Upper lobe of left lung (tissue), 6 donors: ENCODE measurements at regions not wholly inside any gene's neighbourhood (a gene's known extent, or its start where the extent isn't known, plus 50 kb on each side); places are given as distances from the start of the nearest gene placed in this dataset.

Experiments
- ATAC-seq, 2 donors: fragments of 200-7000 bp; cut with Tn5 transposase; one replicate each; pipeline ENCODE4 v1.9.1; 2022; ENCODE audit warnings: mild to moderate bottlenecking in 2 of 2, moderate library complexity in 2 of 2; ENCODE audit not compliant: low FRiP score in 2 of 2
- DNase-seq, 2 donors: peaks; one replicate each; pipeline ENCODE4 v3.0.0-alpha.2; 2019 to 2020
- H3K27ac ChIP-seq, 4 donors: fragments of 200-600 bp; sonication (generic); one replicate each; pipeline ENCODE4 v1.5.1; 2016 to 2019
- H3K27me3 ChIP-seq, 4 donors: fragments of 200-600 bp; sonication (generic); one replicate each; pipeline ENCODE4 v1.5.1; 2017 to 2019
- H3K36me3 ChIP-seq, 4 donors: fragments of 200-600 bp; sonication (generic); one replicate each; pipeline ENCODE4 v1.5.1; 2016 to 2019
- H3K4me1 ChIP-seq, 4 donors: fragments of 200-600 bp; sonication (generic); one replicate each; pipeline ENCODE4 v1.5.1; 2018 to 2019
- H3K4me3 ChIP-seq, 4 donors: fragments of 200-600 bp; sonication (generic); one replicate each; pipeline ENCODE4 v1.5.1; 2017 to 2019; ENCODE audit warnings: mild to moderate bottlenecking in 2 of 4, moderate library complexity in 1 of 4
- H3K9me3 ChIP-seq, 4 donors: fragments of 200-600 bp; sonication (generic); one replicate each; pipeline ENCODE4 v1.5.1; 2018 to 2019
- EP300 ChIP-seq, 4 donors: sonication (generic); formaldehyde crosslinking; IDR thresholded peaks; one replicate each; pipeline ENCODE4 v1.5.1; 2017; ENCODE audit warnings: antibody characterized with exemption in 4 of 4, control low read depth in 2 of 4
- POLR2A ChIP-seq, 4 donors: fragments of 450-650 bp; IDR thresholded peaks; one replicate each; pipeline ENCODE4 v1.5.1; 2016 to 2017; ENCODE audit warnings: antibody characterized with exemption in 4 of 4, mild to moderate bottlenecking in 2 of 4
- POLR2AphosphoS5 ChIP-seq, 2 donors: sonication (generic); formaldehyde crosslinking; IDR thresholded peaks; one replicate each; pipeline ENCODE4 v1.5.1; 2017; ENCODE audit warnings: antibody characterized with exemption in 2 of 2
- WGBS, 2 donors: methylation state at CpG; one replicate each; pipeline ENCODE4 v1.1.5; 2017 to 2018; 5-methylcytosine and 5-hydroxymethylcytosine counted together
- TF ChIP-seq, protein P1 (sequence below), 6 experiments: fragments of 450-650 bp in 4 of 6; fragments of 200-600 bp in 2 of 6; sonication (generic) in 2 of 6; IDR thresholded peaks; one replicate each; pipeline ENCODE4 v1.5.1; 2016 to 2019; ENCODE audit warnings: antibody characterized with exemption in 6 of 6
- donor health status: DM: no; HTN: no; CAD: no; lungs with moderate emphysema.
- donor health status: DM: no; HTN: yes; CAD: no; lungs with severe emphysema.

- ATAC-seq = no peak
These were observed 165.3 kb upstream of the CTNNB1 start for GRCh38 chr3:41033956-41034519.

DNA sequence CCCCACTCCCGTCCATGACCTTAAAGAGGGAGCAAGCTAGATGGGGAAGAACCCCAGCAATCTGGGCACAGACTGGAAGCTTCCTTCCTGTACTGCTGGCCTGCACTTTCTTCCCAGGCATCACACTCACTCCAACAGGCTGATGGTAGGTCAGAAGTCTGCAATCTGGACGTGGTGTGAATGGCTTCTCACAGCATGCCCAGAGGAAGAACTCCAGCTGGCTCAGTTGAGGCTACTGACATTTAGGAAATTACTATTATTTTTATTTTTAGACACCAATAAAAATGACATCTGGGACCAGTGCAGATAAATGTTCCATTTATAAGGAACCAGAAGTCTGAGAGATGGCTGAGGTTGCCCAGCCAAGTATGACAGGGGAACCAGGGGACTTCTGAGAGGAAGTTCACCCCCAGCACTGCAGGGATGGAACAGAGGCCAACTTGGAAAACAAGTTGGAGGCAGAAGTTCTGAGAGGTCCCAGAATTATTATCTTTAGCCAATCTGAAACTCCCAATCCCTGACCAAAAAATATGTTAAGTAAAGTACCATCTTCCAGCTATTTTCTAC lies 163.8 kb upstream of the CTNNB1 start:
- DNase-seq = no peak
- Histone ChIP-seq H3K27ac (no peak overlapping the region), H3K9me3 (no peaks in the 10 kb centered on the region), H3K27me3 (no peaks in the 10 kb centered on the region), H3K36me3 (no peaks in the 10 kb centered on the region), H3K4me3 (no peak overlapping the region), H3K4me1 (peaks cover 0 to 9% (median 3%) of the 10 kb centered on the region in 4 donors)
- 59 to 60% methylated on average over 2 of the region's 2 CpGs for WGBS, 2 donors
- ATAC-seq = peak in 1 of 2 donors; percentile 36
- TF ChIP-seq POLR2AphosphoS5 (IDR thresholded peaks at IDR 0.05) (no peak), EP300 (IDR thresholded peaks at IDR 0.05) (no peak), POLR2A (IDR thresholded peaks at IDR 0.05) (no peak)
- TF ChIP-seq, protein P1, sequence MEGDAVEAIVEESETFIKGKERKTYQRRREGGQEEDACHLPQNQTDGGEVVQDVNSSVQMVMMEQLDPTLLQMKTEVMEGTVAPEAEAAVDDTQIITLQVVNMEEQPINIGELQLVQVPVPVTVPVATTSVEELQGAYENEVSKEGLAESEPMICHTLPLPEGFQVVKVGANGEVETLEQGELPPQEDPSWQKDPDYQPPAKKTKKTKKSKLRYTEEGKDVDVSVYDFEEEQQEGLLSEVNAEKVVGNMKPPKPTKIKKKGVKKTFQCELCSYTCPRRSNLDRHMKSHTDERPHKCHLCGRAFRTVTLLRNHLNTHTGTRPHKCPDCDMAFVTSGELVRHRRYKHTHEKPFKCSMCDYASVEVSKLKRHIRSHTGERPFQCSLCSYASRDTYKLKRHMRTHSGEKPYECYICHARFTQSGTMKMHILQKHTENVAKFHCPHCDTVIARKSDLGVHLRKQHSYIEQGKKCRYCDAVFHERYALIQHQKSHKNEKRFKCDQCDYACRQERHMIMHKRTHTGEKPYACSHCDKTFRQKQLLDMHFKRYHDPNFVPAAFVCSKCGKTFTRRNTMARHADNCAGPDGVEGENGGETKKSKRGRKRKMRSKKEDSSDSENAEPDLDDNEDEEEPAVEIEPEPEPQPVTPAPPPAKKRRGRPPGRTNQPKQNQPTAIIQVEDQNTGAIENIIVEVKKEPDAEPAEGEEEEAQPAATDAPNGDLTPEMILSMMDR (IDR thresholded peaks at IDR 0.05) = no peak

More at GRCh38 chr3:41033956-41034519, 165.3 kb upstream of the CTNNB1 start:
- Histone ChIP-seq H3K4me3 (no peak overlapping the region), H3K27ac (no peak overlapping the region), H3K36me3 (no peaks in the 10 kb centered on the region), H3K4me1 (peaks cover 0 to 9% (median 3%) of the 10 kb centered on the region in 4 donors), H3K27me3 (no peaks in the 10 kb centered on the region), H3K9me3 (no peaks in the 10 kb centered on the region)
- DNase-seq = no peak
- TF ChIP-seq EP300 (IDR thresholded peaks at IDR 0.05) (no peak), POLR2A (IDR thresholded peaks at IDR 0.05) (no peak), POLR2AphosphoS5 (IDR thresholded peaks at IDR 0.05) (no peak)
- TF ChIP-seq, protein P1 (IDR thresholded peaks at IDR 0.05) = no peak
- 79 to 89% methylated on average over 3 of the region's 3 CpGs for WGBS, 2 donors

DNA sequence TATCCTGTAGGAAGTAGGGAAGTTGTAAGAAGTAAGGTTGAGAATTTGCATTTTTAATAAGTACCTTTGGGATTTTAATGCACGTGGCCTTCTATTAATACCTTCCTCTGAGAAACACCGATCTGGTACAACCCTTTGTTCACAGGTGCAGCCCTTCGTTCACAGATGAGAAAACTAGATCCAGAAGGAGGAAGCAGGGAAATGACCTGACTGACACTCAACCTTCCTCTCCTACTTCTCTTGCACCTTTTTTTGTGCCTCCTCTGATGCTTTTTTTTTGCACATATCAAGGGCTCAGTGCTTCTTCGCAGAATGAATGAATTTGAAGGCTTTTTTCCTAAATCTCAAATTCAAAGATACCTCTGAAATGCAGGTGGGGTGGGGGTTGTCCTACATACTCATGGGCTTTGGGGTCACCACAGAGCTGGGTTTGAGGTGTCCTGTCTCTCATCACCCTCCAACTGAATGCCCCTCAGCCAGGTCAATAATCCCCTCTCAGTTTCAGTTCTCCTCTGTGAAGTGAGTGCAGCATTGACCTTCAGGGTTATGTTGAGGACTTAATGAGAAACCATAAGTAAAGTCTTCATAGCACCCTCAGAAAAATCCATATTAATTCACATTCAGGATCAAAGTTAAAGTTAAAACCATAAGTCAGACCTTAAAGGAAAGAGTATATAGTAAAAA lies 161.5 kb upstream of the CTNNB1 start:
- Histone ChIP-seq H3K36me3 (no peaks in the 10 kb centered on the region), H3K27ac (no peak overlapping the region), H3K4me1 (no peaks in the 10 kb centered on the region), H3K4me3 (no peak overlapping the region), H3K9me3 (no peaks in the 10 kb centered on the region), H3K27me3 (no peaks in the 10 kb centered on the region)
- ATAC-seq (no peak), DNase-seq (no peak)
- TF ChIP-seq POLR2AphosphoS5 (IDR thresholded peaks at IDR 0.05) (no peak), POLR2A (IDR thresholded peaks at IDR 0.05) (no peak), EP300 (IDR thresholded peaks at IDR 0.05) (no peak)
- TF ChIP-seq, protein P1 (IDR thresholded peaks at IDR 0.05) = no peak
- 81 to 88% methylated on average over 4 of the region's 4 CpGs for WGBS, 2 donors

DNA sequence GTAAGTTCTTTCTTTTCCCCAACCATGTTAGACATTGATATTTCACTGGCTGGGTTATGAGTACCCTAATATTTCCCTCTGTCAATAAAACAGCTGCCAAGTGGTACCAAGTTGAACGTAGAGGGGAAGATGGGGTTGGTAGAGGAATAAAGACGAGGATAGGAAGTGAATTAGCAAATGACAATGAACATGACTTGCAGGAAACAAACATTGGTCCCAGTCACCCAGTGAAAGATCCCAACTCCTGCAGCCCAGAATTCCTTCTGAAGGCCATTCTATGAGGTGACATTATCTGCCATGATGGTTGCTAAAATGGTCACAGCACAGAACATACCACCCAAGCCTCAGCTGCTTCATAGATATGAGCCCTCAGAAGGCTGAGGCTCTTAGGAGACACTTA lies 159.0 kb upstream of the CTNNB1 start:
- no peak for ATAC-seq
- no peak for TF ChIP-seq POLR2A (IDR thresholded peaks at IDR 0.05)
- TF ChIP-seq, protein P1 (IDR thresholded peaks at IDR 0.05) = no peak
- H3K4me1 ChIP-seq = no peaks in the 10 kb centered on the region
- 53 to 77% methylated on average over 2 of the region's 2 CpGs for WGBS, 2 donors
- no peaks in the 10 kb centered on the region for H3K9me3 ChIP-seq
- H3K36me3 ChIP-seq = no peaks in the 10 kb centered on the region
- DNase-seq = no peak
- H3K27ac ChIP-seq = no peak overlapping the region
- H3K4me3 ChIP-seq = no peak overlapping the region
- H3K27me3 ChIP-seq = no peaks in the 10 kb centered on the region
